ENCODE measurements at regions not wholly inside any gene's neighbourhood (a gene's known extent, or its start where the extent isn't known, plus 50 kb on each side); places are given as distances from the start of the nearest gene placed in this dataset.

DNA sequence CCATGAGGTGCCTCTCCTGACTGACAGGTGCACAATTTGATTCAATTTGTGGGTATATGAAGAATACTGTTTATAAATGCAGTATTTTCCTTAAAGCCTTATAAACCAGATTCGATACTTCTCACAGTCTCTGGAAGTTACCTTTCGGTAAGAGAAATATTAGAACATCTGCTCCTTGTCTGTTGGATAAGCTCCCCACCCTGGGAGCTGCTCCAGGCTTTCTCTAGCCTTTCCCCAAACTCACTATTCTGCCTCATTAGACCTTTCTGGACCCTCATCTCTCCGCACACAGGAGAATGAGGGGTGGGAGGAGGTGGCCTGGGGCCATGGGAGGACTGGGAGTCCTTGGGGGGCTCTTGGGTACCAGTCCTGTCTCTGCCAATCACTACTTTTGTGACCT, 59.8 kb upstream of the TBC1D21 start:
- TF ChIP-seq NFIC (IDR thresholded peaks at IDR 0.05; ENCODE audit: borderline replicate concordance), result no peak
- TF ChIP-seq RCOR1 (IDR thresholded peaks at IDR 0.05; ENCODE audit: low read length), result no peak
- no peak for TF ChIP-seq FOSL2 (IDR thresholded peaks at IDR 0.05; ENCODE audit: borderline replicate concordance, low read depth)
- no peak for TF ChIP-seq EZH2phosphoT487 (IDR thresholded peaks at IDR 0.05; ENCODE audit: borderline replicate concordance, low read depth)
- TF ChIP-seq TEAD4 (IDR thresholded peaks at IDR 0.05; ENCODE audit: borderline replicate concordance, insufficient read depth), result no peak
- no peak for TF ChIP-seq TCF12 (IDR thresholded peaks at IDR 0.05)
- TF ChIP-seq FOXJ3 (CRISPR knock-in tag; IDR thresholded peaks at IDR 0.05), result no peak
- no peak for TF ChIP-seq TAF1 (IDR thresholded peaks at IDR 0.05; ENCODE audit: borderline replicate concordance, low read depth, low read length)
- no peak for TF ChIP-seq GATA2 (CRISPR knock-in tag; IDR thresholded peaks at IDR 0.05)
- no peak for TF ChIP-seq CHD2 (IDR thresholded peaks at IDR 0.05; ENCODE audit: low read length, partially characterized antibody)
- TF ChIP-seq FOXM1 (IDR thresholded peaks at IDR 0.05; ENCODE audit: low read depth), result no peak
- CTCF ChIA-PET, result interaction anchor here (1.5 kb wide), 1 partner anchor 8 kb away, joined by 4 read pairs; no protein-coding TSS in a partner anchor

GRCh38 chr15:73818308-73818985, 54.9 kb upstream of the TBC1D21 start:
- no peak overlapping the region for H3K9ac ChIP-seq
- H3K4me2 ChIP-seq, result no peak overlapping the region
- no peaks in the 10 kb centered on the region for H3K79me2 ChIP-seq (ENCODE audit: insufficient read depth)
- no peaks in the 10 kb centered on the region for H4K20me1 ChIP-seq (ENCODE audit: insufficient read depth)
- H2AFZ ChIP-seq (ENCODE audit: low read depth), result no peak overlapping the region
- H3K9me3 ChIP-seq, result no peaks in the 10 kb centered on the region
- WGBS (ENCODE audit: low lambda C conversion rate), result 22% methylated on average over 4 of the region's 8 CpGs
- ChIA-PET CTCF (interaction anchor here (0.7 to 2.1 kb wide), 5 partner anchors 12 to 310 kb away, joined by 3 to 12 read pairs (median 3); no protein-coding TSS in a partner anchor), POLR2A (interaction anchor here (0.6 to 1.9 kb wide), 2 partner anchors 13 to 134 kb away, joined by 4 read pairs; partner anchors contain the start of gene CD276)
- H3K36me3 ChIP-seq (replicated peaks in 1 of 2; ENCODE audit: control insufficient read depth in 1 of 2, insufficient read depth in 2 of 2, low read length in 1 of 2), result no peaks in the 10 kb centered on the region
- DNase-seq, result peak; percentile 81
- H3K4me1 ChIP-seq (ENCODE audit: control insufficient read depth in 1 of 2, insufficient read depth in 2 of 2, low read depth in 1 of 2, low read length in 1 of 2), result peaks cover 0 to 19% of the 10 kb centered on the region in 2 experiments; a peak in 1 of 4 replicates
- H3K27me3 ChIP-seq (ENCODE audit: insufficient read depth), result peaks cover 5% of the 10 kb centered on the region; the same call in 1 of the 2 replicates
- no peaks in the 10 kb centered on the region for H3F3A ChIP-seq (replicated peaks; ENCODE audit: insufficient read depth)
- no peak overlapping the region for H3K4me3 ChIP-seq (ENCODE audit: low read depth in 2 of 2, low read length in 1 of 2)
- TF ChIP-seq NRF1 (IDR thresholded peaks at IDR 0.05; ENCODE audit: low read depth, low read length) (no peak), TAF1 (IDR thresholded peaks at IDR 0.05; ENCODE audit: borderline replicate concordance, low read depth, low read length) (no peak), GATA2 (CRISPR knock-in tag; IDR thresholded peaks at IDR 0.05) (peak; percentile 68), NFIC (IDR thresholded peaks at IDR 0.05; ENCODE audit: borderline replicate concordance) (no peak), MXI1 (IDR thresholded peaks at IDR 0.05; ENCODE audit: low read depth, low read length) (peak; percentile 58; the same call in 1 of the 2 replicates), RXRA (IDR thresholded peaks at IDR 0.05; ENCODE audit: borderline replicate concordance, low read depth) (no peak), RCOR1 (IDR thresholded peaks at IDR 0.05; ENCODE audit: low read length) (peak; percentile 25; the same call in 1 of the 2 replicates), EP300 (IDR thresholded peaks at IDR 0.05; ENCODE audit: borderline replicate concordance in 1 of 2, low read depth in 1 of 2, low read length in 1 of 2) (peak in 1 of 2 experiments; percentile 62; a peak in 1 of 4 replicates), CHD2 (IDR thresholded peaks at IDR 0.05; ENCODE audit: low read length, partially characterized antibody) (peak; percentile 7)
- peak overlapping the region in 1 of 2 experiments; percentile 66; a peak in 2 of 4 replicates for H3K27ac ChIP-seq (ENCODE audit: low read depth in 2 of 2, low read length in 1 of 2)
- no peaks in the 10 kb centered on the region for H3K9me2 ChIP-seq

More for the DNA sequence above, 59.8 kb upstream of the TBC1D21 start:
- no peak overlapping the region for H3K27ac ChIP-seq (ENCODE audit: low read depth in 2 of 2, low read length in 1 of 2)
- no peak overlapping the region for H3K9ac ChIP-seq
- POLR2A ChIA-PET, result no interaction called here
- DNase-seq, result no peak
- no peaks in the 10 kb centered on the region for H3F3A ChIP-seq (replicated peaks; ENCODE audit: insufficient read depth)
- no peaks in the 10 kb centered on the region for H3K36me3 ChIP-seq (replicated peaks in 1 of 2; ENCODE audit: control insufficient read depth in 1 of 2, insufficient read depth in 2 of 2, low read length in 1 of 2)
- no peak overlapping the region for H3K4me3 ChIP-seq (ENCODE audit: low read depth in 2 of 2, low read length in 1 of 2)
- H3K9me3 ChIP-seq, result no peaks in the 10 kb centered on the region
- H2AFZ ChIP-seq (ENCODE audit: low read depth), result no peak overlapping the region
- no peaks in the 10 kb centered on the region for H3K9me2 ChIP-seq
- H3K4me1 ChIP-seq (ENCODE audit: control insufficient read depth in 1 of 2, insufficient read depth in 2 of 2, low read depth in 1 of 2, low read length in 1 of 2), result peaks cover 0 to 34% of the 10 kb centered on the region in 2 experiments; a peak in 1 of 4 replicates
- H3K27me3 ChIP-seq (ENCODE audit: insufficient read depth), result peaks cover under 1% of the 10 kb centered on the region; the same call in 1 of the 2 replicates
- no peaks in the 10 kb centered on the region for H3K79me2 ChIP-seq (ENCODE audit: insufficient read depth)
- H4K20me1 ChIP-seq (ENCODE audit: insufficient read depth), result no peaks in the 10 kb centered on the region
- H3K4me2 ChIP-seq, result no peak overlapping the region
- 44% methylated on average over 3 of the region's 3 CpGs for WGBS (ENCODE audit: low lambda C conversion rate)

Measured in SK-N-SH (cell line).